NCI-H446 treated with DMSO at 0.1 percent for 48 hours (cell line): ENCODE measurements at regions not wholly inside any gene's neighbourhood (a gene's known extent, or its start where the extent isn't known, plus 50 kb on each side); places are given as distances from the start of the nearest gene placed in this dataset.
A peak's percentile ranks its signal among the peaks of the same experiment; 100 is the strongest.

Experiments
- DNase-seq: peaks from one replicate; lab custom pipeline; 2025; lab: John Stamatoyannopoulos, UW

DNA sequence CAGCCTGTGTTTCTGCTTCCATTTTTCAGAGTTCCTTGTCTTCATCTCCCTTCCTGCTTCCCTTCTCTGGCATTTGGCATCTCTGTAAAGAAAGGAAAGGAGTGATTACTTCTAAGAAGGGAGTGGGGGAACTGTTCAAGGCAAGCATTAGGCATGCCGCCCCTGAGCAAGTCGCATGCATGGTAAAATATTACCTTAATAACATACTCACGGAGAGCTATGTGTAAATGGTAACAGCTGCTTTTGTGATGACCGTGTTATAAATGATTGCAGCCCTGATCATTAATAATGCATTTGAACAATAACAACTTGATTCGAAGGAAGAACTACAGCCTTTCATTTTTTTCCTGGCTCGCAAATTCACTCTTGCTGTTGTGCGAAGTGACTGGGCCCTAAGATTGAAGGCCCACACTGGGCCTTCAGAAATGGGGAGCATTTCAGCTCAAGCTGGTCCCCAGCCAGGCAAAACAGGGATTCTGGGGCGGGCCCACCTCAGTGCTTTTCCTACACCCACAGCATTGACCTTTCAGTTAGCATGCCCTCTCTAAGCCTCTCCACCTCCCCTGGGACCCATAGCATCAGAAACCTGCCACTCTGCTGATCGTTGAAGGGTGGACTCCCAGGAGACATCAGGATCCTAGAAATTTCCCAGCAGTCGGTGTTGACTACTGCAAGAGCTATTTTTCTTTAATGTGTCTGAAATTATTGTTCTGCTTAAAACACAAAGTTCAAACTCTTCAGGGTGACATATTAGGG, 263.0 kb upstream of the CADM1 start:
- no peak for DNase-seq

DNA sequence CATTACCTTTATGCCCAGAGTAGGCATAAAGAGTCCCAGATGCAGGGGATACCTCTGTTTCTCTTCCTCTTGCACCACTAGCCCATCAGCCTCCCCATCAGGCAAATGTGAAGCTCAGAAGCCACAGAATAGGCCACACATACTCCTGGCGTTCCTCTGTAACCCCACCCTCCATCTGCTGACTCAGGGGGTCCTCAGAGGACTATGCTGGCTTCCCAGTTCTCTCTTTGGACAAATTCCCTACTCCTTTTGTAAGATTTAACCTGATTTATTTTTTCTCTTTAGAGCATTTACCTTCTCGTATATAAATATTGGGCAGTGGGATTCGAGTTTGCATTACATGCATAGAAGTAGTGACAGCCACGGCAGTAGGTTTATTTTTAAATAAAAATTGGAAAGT, 262.3 kb upstream of the CADM1 start:
- no peak for DNase-seq

DNA sequence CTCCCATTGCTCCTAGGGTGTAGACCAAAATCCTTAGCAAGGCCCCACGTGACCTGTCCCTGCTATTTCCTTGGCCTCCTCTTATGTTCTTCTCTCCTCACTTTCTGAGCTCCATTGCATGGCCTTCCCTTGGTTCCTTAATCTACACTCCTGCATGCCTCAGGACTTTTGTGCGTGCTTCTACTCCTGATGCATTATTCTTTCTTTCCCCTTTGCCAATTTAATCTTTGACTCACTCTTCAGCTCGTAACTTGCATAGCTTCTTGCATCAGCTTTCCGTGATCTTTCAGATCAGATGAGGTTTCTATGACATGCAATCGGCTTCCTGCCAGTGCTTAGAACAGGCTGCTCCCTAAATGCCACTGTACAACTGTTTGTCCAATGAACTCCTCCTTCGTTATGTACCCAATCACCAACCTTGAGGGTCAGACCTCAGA, 261.6 kb upstream of the CADM1 start:
- no peak for DNase-seq

DNA sequence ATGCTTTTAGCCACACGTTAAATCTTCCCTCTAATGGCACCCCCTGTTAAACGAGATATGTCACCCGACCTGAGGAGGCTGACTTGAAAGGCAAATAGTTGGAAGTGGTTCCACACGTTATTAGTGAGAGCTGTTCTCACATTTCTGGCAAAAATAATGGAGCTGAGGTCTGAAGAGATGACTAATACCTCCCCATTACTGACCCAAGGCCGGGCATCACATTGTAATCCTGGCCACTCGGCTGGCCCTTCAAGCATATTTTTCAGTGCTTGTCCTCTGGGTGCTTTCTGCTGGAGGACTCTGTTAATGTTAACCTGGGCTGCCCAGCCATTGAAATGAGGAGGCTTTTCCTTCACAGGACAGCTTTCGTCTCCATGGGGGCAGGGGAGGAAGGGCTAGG, 260.0 kb upstream of the CADM1 start:
- DNase-seq: no peak

DNA sequence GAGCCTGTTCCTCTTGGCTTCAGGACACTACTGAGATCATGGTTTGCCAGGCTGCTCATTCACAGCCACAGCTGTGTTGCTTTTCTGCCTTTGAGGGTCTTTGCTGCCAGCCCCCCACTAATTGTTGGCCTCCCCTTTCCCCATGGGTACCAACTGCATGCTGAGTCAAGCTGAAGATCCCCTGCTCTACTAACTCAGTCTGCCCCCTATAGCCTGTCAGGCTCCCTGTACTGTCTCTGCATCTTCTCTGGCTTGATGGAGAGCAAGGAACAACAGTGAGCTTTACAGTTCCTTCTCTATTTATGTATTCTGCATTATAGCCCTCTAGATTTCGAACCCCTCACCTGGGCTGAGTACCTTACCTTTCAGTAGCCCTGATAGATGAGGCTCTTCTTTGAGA, 257.6 kb upstream of the CADM1 start:
- no peak for DNase-seq

DNA sequence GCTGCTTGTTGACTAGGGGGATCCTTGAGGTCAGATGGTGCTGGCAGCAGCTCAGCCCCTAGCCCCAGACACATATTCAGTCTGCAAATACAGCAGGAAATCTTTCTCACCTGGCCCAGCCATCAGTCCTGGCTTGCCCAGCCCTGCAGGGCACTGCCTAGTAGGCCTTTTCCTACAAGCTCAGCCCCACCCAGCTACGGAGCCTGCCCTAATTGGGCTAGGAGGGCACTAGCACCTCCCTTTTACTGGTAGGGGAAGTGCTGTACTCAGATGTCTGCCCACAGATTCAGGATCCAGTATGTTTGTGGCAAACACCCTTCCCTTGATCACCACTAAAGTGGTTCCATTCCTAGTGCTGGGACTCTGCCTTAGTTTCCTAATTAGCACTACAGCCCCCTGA, 257.1 kb upstream of the CADM1 start:
- DNase-seq: no peak

DNA sequence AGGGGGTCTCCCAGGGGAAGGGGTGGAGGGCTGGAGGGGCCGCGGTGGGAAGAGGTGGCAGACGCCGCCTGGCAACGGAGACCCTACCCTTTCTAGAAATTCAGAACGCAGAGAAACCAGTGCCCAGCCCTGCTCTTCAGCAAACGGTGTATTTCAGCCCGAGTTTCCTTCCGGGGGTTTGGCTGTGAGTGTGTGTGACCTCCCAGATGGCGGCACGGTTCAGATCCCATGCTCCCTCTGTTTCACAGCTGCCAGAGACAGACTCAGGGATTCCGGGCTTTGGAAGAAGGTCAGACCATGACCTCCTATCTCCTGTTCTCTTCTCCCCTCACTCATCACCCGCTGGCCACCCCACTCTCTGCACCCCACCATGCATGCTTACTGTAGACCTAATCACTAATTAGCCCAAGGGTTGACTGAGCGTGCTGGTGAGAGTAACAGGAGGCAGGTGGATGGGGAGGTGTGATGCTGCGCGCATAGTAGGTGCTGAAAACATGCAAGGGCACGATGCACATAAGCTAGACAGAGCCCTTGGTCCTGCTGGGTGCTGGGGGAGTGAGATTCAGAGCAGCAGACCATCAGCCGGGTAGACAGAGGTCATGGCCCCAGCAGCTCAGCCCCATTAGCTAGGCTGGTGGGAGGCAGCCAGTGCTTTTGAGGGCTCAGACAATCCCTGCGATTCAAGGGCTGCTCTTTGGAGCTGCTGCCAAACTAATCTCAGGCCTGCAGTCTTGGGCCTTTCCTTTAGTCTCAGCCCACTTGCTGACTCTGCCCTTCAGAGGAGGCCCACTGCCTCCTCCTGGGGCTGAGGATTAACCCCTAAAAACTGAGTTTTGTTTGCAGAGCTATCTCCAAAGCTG, 256.5 kb upstream of the CADM1 start:
- no peak for DNase-seq

DNA sequence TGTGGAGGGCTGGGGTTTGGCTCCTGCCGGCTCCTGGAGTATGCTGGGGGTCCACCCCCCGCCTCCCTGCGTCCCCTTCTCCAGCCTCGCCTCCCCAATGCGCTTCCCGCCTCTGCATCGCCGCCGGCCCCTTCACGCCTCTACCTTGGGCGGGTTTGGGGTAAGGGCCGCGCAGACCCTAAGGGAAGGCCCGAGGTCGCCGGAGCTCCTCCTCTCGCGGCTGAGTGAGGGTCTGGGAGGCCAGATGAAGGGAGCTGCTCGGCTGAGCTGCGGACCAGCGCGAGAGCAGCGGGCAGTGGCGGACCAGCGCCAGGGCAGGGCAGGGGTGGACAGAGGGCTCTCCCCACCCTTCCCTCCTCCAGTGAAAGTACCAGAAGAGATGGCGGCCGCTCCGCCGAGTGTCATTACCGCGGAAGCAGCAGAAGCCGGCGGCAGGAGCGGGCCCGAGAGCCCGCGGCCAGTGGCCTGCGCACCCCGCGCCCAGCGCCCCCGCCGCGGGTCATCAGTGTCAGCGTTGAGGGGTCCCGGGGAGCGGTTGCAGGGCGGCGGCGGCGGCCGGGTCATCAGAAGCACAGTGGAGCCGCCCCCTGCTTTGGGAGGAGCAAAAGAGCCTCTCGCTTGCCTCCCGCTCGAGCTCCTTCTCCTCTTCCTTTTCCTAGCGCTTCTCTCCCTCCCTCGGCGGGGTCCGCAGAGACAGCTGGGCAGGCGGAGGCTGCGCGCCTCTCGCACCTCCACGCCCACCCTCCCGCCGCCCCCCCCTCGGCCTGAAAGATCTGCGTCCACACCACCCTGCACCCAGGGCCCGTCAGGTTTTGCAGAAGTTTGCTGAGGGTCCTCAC, 255.6 kb upstream of the CADM1 start:
- DNase-seq: no peak

DNA sequence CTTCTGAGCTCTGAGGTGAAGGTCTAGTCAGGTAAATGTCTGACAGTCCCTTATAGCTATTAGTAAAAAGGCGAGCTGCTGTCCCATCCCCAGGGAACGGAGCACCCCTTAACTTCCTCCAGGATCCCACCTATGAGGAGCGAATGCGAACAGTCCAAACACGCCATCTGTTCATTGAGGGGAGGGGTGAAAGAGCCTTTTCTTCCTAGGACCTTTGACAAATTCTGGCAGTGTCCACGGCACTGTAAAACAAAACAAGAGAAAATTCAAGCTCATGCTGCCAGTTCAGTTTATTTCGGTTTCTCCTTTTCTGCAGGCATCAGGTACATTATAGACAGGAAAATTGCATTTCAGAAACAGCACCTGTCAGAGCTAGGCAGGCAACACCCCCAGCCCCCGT, 253.8 kb upstream of the CADM1 start:
- no peak for DNase-seq

DNA sequence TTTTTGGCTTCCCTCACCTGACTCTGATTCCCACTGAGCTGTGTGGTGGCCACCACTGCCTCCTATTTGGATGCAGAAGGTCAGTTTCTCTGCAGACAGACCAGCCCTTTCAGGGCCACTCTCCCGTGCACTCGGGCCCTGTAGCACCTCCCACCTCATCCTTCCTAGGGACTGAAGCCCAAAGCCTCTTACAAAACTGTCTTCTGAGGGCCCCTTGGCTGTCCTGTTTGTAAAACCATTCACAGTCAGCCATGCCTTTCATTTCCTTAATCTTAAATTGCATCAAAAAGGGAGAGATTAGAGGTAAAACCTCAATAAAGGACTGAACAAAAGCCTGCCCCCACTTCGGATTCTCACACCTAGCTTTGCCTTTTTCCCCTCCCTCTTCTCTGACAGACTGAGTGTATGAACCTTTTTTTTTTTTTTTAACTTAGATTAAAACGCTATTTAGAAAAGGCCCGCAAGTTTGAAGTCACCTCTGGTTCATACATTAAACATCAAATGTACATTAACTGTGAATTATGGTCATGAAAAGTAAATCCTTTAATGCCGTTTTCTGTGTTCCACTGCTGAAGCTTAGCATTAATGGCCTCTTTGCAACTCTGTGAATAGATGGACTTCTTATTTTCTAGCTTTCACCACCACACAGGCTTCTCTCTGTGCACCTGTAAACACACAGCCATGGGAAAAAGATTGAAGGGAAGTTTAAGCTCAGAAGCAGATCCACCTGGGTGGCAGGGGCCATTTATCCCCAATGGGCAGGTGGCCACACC, 247.2 kb upstream of the CADM1 start:
- no peak for DNase-seq

DNA sequence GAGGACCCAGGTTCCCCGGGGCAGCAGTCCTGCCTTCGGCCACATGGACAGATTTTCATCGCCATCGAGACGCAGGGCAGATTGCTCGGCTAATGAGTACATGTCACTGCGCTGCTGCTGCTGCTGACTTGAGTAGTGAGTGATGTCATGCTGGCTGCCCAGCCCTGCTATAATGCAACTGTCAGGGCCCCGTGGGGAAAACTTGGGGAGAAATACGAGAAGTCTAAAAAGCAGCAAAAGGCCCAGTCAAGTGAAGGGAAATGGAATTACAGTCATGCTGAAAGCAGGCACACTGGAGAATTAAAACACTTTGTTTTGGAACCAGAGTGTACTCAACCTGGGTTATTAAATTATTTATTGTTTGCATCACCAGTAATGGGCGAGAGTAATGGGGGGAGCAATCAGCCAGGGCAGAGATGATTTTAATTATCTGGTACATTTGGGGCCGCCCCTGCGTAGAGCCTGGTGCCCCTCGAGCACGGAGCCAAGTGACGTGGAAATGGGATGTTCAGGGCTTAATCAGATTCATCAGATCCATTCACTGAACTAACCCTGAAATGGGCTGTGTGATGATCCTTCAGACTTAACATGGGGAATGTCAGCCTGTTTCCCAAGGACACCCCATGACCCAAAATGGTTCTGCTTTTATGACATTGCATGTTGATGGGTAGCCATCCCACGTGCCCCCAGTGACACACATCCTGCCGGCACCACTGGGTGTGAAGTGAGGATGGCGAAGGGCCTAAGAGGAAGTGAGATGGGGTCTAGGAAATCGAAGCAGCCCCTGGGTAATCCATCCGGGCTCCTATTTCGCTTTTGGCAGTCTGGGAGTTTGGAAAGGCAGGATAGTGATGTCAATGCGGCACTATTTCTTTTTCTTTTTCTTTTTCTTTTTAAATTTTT, 241.6 kb upstream of the CADM1 start:
- no peak for DNase-seq

DNA sequence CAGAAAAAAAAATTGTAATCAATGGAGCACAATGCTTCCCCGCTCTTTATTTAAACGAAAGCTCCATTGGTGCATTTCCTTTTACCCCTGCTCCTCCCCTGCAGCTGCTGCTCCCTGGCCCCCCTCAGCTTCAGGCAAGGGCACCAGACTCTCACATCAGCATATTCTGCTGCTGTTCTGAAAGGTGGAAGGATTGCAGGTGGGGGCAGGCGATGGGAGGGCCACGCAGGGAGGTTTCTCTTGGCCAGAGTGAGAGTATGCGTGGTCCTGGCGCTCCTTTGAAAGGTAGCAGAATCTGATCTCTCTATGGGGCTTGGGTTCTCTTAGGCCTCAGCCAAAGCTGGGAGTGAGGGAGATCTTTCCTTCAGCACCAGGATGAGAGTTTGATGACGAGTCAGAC, 240.9 kb upstream of the CADM1 start:
- no peak for DNase-seq

DNA sequence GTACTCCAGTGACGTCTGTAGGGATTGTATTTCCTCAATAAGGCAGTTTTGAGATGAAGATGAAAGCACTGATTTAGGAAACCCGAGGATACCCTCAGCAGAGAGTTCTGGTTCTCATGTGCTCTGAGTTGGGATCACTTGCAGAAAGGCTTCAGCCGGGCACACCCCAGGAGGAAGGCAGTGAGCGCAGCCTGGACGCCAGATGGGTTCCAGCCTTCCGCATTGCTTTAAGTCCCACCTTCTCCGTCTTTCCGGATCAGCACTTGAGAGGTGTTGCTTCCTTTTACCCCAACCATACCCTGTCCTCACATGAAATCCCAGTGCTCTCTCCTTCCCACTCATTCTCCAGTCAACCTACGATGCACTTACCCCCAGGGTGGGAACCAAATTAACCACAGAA, 239.5 kb upstream of the CADM1 start:
- DNase-seq: no peak

DNA sequence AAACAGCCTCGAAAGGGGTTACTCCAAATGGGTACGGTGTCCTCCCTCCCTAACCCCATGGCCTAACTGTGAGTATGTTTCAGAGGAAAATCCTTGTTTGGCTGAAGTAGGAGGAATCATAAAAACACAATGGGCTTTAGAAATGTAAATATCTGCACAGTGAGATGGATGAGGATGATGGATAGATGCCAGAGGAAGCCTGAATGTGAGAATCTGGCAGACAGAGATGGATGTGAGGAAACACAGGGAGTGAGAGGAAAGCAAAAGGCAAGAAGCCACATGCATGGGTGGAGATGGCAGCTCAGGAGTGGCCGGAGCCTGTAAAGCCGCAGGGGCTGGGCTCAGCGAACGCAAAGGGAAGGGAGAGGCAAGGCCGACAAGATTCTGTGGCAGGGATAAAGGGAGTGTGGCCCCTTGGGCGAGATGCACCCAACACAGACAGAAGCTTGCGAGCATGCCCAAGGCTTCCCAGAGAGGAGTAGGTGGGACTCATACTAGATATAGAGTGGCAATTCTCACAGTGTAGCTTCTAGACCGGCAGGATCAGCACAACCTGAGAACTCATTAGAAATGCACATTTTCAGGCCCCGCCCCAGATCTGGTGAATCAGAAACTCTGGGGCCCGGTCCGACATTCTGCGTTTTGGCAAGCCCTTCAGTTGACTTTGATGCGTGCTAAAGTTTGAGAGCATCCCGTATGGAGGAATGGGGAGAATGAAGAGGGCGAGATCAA, 237.3 kb upstream of the CADM1 start:
- peak; percentile 34 for DNase-seq

DNA sequence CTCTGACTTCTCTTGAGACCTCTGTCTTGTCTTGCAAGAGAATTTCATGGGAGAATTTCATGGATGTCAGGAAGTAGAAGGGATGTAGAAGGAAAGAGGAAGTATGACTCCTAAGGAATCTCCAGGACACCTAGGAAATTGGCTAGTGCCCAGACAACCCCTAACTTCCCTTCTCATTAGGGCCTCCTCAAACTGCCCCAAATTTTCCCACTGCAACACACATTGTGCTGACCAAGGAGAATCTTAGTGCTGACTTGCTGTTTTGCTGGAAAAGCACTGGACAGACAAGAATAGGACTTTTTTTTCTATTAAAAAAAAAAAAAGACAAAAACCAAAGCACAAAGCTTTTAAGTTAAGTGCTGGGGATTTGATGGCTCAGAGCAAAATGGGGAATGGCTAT, 236.1 kb upstream of the CADM1 start:
- DNase-seq: no peak

DNA sequence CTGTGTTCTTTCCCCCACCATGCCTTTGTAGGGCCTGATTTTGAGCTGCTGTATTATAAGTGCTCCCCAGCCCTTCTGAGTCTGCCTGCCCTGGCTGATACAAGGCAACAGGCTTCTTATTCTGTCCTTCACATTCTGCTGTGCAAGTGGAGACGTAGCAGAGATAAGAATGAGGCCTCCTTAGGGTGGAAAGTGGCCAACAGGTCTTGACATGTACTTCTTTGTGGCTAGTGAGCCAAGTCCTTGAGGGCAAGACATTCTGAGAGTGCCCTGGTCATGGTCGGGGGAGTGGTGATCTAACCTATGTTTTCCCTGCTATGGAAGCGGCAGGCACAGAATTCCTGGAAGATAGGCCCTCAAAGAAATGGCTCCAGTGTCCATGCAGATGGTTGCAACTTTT, 235.7 kb upstream of the CADM1 start:
- DNase-seq: no peak

DNA sequence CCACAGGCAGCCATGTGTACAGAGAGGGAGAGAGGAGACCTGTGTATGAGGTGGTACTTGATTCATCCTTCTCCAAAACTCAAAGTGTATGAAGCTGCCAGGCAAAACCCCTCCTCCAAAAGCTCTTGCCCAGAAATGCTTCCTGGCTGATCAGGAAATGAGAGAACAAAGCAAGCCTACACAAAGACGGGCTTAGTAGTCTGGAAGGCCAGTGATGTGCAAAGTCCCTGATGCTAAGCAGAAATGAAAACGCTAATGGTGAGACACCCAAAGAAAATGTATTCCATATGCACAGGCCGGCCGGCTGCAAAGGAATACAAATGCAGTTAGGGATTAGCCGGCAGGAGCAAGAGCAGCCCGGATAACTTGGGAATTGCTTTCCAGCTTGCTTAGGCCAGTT, 234.9 kb upstream of the CADM1 start:
- no peak for DNase-seq

DNA sequence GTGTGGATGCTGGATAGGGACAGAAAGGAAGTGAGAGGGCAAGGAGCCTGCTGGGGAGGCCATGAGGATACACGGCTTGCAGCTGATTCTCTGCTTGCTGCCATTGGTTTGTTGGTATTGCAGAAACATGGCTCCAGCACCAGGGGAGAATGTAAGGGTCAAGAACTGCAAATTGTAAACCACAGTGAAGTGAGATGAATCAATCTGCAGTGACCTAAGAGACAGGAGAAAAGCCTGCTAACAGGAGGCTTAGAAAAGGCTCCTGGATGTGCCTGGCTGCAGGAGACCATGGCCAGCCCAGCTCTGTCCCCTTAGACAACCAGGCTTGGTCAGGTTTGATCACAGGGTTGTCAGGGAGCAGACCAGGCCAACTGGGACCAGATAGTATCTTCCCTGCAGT, 233.7 kb upstream of the CADM1 start:
- no peak for DNase-seq

DNA sequence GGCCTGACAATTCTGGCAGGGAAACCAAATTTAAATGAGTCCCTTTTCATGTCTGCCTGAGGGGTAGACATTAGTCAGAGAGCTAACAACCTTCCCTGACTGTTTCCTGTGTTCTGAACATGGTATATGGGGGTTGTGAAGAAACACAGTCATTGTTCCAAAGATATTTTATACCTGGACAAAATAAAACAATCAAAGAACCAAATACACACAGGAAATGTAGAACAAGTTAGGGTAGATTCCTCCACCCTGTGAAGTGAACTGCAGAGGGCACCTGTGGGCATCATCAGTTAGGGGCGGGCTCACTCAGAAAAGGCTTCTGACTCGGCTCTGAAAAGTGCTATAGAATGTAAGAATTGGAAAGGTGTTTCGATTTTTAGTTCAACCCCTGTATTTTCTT, 231.9 kb upstream of the CADM1 start:
- DNase-seq: no peak

DNA sequence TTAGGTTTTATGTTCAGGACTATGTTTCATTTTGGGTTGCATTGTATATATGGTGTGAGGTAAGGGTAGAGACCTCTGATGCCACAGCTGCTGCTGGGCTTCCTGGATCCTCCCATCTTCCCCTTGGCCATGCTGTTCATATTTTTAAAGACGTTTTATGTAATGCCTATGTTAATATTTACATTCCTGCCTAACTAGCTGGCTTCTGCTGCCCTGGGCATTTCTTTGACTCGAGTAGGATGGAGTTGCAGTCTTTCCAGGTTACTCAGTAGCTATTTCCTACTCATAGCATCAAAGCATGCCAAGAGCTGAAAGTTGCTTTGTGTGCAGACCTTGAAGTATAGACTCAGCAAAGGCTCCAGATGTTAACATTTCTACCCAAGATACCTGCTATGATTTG, 220.5 kb upstream of the CADM1 start:
- peak; percentile 54 for DNase-seq
